Prostate gland (tissue), 2 donors: ENCODE measurements at regions not wholly inside any gene's neighbourhood (a gene's known extent, or its start where the extent isn't known, plus 50 kb on each side); places are given as distances from the start of the nearest gene placed in this dataset.

Experiments
- DNase-seq: peaks from one replicate; pipeline ENCODE4 v3.0.0-alpha.2; 2019; ENCODE audit warnings: low spot score
- H3K27ac ChIP-seq, 2 donors: fragments of 200-600 bp; sonication (generic); 2 replicates each; pipeline ENCODE4 v1.5.1; 2017 to 2019
- H3K27me3 ChIP-seq: fragments of 200-600 bp; sonication (generic); replicated peaks from 2 replicates; pipeline ENCODE4 v1.5.1; 2019; ENCODE audit not compliant: insufficient read depth
- H3K36me3 ChIP-seq, 2 donors: fragments of 200-600 bp; sonication (generic); 1 replicate in 1 of 2; 2 replicates in 1 of 2; pipeline versions ENCODE4 v1.5.1 to v1.8.1; 2017 to 2019
- H3K4me1 ChIP-seq: fragments of 200-600 bp; sonication (generic); replicated peaks from 2 replicates; pipeline ENCODE4 v1.5.1; 2019
- H3K4me3 ChIP-seq, 2 donors: fragments of 200-600 bp; sonication (generic); 2 replicates each; pipeline ENCODE4 v1.5.1; 2017 to 2019
- H3K9me3 ChIP-seq: fragments of 200-600 bp; sonication (generic); 2 replicates; pipeline ENCODE4 v1.5.1; 2017
- POLR2A ChIP-seq: fragments of 450-650 bp; IDR thresholded peaks from one replicate; pipeline ENCODE4 v1.6.1; 2016; ENCODE audit warnings: antibody characterized with exemption, mild to moderate bottlenecking
- POLR2AphosphoS5 ChIP-seq: sonication (generic); formaldehyde crosslinking; IDR thresholded peaks from one replicate; pipeline ENCODE4 v1.6.1; 2017; ENCODE audit warnings: antibody characterized with exemption
- WGBS: methylation state at CpG from one replicate; pipeline ENCODE4 v1.1.5; 2018; 5-methylcytosine and 5-hydroxymethylcytosine counted together
- intact Hi-C: fragments of 100-400 bp; cut with DNase I; formaldehyde crosslinking; loops from one replicate; pipeline ENCODE4 v1.14.2; 2022
- TF ChIP-seq, protein P1 (sequence below), 4 experiments: fragments of 200-600 bp in 2 of 4; fragments of 450-650 bp in 2 of 4; sonication (generic) in 2 of 4; IDR thresholded peaks; 1 replicate in 3 of 4; 2 replicates in 1 of 4; pipeline ENCODE4 v1.5.1; 2016 to 2019; ENCODE audit warnings: antibody characterized with exemption in 4 of 4, mild to moderate bottlenecking in 2 of 4, moderate library complexity in 2 of 4

DNA sequence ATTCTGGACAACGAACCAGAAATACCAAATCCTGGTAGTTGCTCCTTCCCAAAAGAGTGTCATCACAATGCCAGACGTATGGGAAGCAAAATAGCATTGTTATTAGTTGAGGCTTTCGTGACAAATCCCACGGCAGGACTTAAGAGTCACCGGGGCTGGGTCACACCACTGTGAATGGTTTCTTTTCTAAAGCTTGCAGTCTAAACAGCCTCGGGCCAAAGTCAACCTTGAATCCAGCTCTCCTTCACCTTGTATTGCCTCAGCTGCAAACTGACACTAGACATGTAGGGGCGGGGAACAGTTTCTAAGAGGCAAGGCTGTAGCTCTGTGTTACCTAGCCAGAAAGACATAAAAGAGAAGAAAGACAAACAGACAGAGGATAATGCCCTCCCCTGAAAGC, 734.8 kb downstream of the MED13L start:
- TF ChIP-seq, protein P1, sequence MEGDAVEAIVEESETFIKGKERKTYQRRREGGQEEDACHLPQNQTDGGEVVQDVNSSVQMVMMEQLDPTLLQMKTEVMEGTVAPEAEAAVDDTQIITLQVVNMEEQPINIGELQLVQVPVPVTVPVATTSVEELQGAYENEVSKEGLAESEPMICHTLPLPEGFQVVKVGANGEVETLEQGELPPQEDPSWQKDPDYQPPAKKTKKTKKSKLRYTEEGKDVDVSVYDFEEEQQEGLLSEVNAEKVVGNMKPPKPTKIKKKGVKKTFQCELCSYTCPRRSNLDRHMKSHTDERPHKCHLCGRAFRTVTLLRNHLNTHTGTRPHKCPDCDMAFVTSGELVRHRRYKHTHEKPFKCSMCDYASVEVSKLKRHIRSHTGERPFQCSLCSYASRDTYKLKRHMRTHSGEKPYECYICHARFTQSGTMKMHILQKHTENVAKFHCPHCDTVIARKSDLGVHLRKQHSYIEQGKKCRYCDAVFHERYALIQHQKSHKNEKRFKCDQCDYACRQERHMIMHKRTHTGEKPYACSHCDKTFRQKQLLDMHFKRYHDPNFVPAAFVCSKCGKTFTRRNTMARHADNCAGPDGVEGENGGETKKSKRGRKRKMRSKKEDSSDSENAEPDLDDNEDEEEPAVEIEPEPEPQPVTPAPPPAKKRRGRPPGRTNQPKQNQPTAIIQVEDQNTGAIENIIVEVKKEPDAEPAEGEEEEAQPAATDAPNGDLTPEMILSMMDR (IDR thresholded peaks at IDR 0.05) = no peak
- TF ChIP-seq POLR2AphosphoS5 = no peak
- no peak for TF ChIP-seq POLR2A
- Histone ChIP-seq H3K4me1 (no peaks in the 10 kb centered on the region), H3K9me3 (no peaks in the 10 kb centered on the region), H3K4me3 (no peak overlapping the region), H3K27ac (no peak overlapping the region), H3K36me3 (no peaks in the 10 kb centered on the region), H3K27me3 (no peaks in the 10 kb centered on the region)
- intact Hi-C loops = no loop called here
- 32% methylated on average over 7 of the region's 7 CpGs for WGBS
- DNase-seq = peak; percentile 23

GRCh38 chr12:115541891-115542421, 735.5 kb downstream of the MED13L start:
- intact Hi-C loops = no loop called here
- TF ChIP-seq POLR2A (no peak), POLR2AphosphoS5 (no peak)
- TF ChIP-seq, protein P1 (IDR thresholded peaks at IDR 0.05) = no peak
- Histone ChIP-seq H3K36me3 (no peaks in the 10 kb centered on the region), H3K4me1 (no peaks in the 10 kb centered on the region), H3K27me3 (no peaks in the 10 kb centered on the region), H3K4me3 (no peak overlapping the region), H3K9me3 (no peaks in the 10 kb centered on the region), H3K27ac (no peak overlapping the region)
- 58% methylated on average over 5 of the region's 5 CpGs for WGBS
- peak; percentile 11 for DNase-seq

GRCh38 chr12:115528466-115528865, 749.0 kb downstream of the MED13L start:
- Histone ChIP-seq H3K4me3 (no peak overlapping the region), H3K36me3 (no peaks in the 10 kb centered on the region), H3K27me3 (no peaks in the 10 kb centered on the region), H3K9me3 (no peaks in the 10 kb centered on the region), H3K4me1 (no peaks in the 10 kb centered on the region), H3K27ac (no peak overlapping the region)
- no peak for DNase-seq
- 99% methylated on average over 2 of the region's 2 CpGs for whole genome bisulfite sequencing
- TF ChIP-seq POLR2A = no peak
- TF ChIP-seq, protein P1 (IDR thresholded peaks at IDR 0.05) = no peak
- intact Hi-C loops = no loop called here

DNA sequence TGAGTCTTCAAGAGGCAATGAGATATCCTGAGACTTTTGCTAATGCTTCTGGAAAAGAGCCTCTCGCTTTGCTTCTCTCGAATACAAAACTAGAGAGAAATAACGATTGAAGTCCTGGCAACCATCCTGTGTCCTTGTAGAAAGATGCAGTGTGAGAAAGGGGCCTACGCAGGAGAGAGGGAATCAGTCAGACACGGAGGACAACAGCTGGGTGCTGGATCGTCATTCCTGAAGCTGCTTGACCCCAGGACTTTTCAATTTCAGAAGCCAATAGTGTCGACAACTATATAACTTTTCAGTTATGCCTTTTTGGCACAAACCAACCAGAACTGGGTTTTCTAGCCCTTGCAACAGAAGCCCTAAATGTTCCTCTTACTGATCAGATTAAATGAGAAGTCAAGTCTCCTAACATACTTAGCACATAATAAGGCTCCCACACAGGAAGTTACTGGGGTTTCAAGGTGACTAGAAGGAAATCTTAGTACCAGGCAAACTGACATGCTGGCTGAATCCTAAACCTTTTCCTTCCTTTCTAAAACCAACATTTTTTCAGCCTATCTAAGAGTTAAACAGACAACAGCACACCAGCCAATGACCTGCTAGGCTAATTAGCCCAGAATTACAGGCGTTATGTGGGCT, 755.6 kb downstream of the MED13L start:
- Histone ChIP-seq H3K4me3 (no peak overlapping the region), H3K4me1 (no peaks in the 10 kb centered on the region), H3K9me3 (no peaks in the 10 kb centered on the region), H3K27ac (no peak overlapping the region), H3K27me3 (no peaks in the 10 kb centered on the region), H3K36me3 (no peaks in the 10 kb centered on the region)
- no peak for TF ChIP-seq POLR2AphosphoS5
- TF ChIP-seq POLR2A = no peak
- TF ChIP-seq, protein P1 (IDR thresholded peaks at IDR 0.05) = no peak
- no peak for DNase-seq
- intact Hi-C loops = no loop called here
- 59% methylated on average over 8 of the region's 8 CpGs for WGBS

DNA sequence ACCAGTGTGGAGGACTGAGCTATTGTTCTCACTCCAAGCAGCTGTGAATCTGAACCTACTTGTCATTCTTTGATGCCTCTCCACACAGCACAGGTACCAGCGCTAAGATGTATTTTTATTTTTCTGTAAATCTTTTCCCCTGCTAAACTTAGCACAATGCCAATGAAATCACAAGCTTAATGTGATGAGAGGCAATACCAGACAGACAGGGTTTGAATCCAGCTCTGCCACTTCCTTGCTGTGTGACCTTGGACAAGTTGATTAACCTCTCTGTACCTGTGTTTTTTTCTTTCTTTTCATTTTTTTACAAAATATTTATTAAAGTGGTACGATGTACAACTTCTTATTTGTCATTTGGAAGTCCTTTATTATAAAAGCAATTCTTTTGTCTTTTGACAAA, 757.6 kb downstream of the MED13L start:
- Histone ChIP-seq H3K4me3 (no peak overlapping the region), H3K27me3 (no peaks in the 10 kb centered on the region), H3K4me1 (no peaks in the 10 kb centered on the region), H3K27ac (no peak overlapping the region), H3K9me3 (no peaks in the 10 kb centered on the region), H3K36me3 (no peaks in the 10 kb centered on the region)
- WGBS = 93% methylated on average over 2 of the region's 2 CpGs
- TF ChIP-seq, protein P1 (IDR thresholded peaks at IDR 0.05) = no peak
- intact Hi-C loops = no loop called here
- DNase-seq = no peak
